HL-60 (cell line): ENCODE measurements at regions not wholly inside any gene's neighbourhood (a gene's known extent, or its start where the extent isn't known, plus 50 kb on each side); places are given as distances from the start of the nearest gene placed in this dataset.

ENCODE experiments used
- GABPA ChIP-seq: IDR thresholded peaks from 2 replicates; pipeline ENCODE4 v1.6.1; 2012; ENCODE audit warnings: low read depth
- POLR2AphosphoS5 ChIP-seq: IDR thresholded peaks from 2 replicates; pipeline ENCODE4 v1.6.1; 2012; ENCODE audit warnings: low read depth
- REST ChIP-seq: IDR thresholded peaks from 2 replicates; pipeline ENCODE4 v1.6.1; 2012; ENCODE audit warnings: low read depth; ENCODE audit not compliant: insufficient replicate concordance
- SPI1 ChIP-seq: IDR thresholded peaks from 2 replicates; pipeline ENCODE4 v1.6.1; 2012; ENCODE audit warnings: low read depth, mild to moderate bottlenecking, borderline replicate concordance
- TF ChIP-seq, protein P1 (sequence below): IDR thresholded peaks from one replicate; pipeline ENCODE4 v1.5.1; 2011; ENCODE audit warnings: low read length, control low read depth, inconsistent platforms; ENCODE audit not compliant: insufficient read depth

DNA sequence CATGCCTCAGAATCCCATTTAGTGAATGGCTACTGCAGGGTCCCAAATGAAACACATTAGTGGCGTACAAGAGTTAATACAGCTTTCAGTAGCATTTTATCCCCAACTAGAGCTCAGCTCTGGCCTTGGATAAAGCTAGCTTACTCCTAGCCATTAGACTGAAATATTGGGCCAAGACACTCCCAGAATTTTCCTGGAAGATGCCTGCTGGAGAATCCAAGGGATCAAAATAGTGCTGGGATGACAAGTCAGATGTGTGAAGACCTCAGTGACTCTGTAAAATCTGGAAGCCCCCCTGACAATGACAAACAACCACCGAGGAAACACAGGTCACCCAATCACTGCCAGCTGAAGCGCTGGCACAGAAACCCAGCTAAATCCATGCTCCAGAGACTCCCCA is 303.1 kb upstream of the SORL1-AS1 start:
- TF ChIP-seq, protein P1, sequence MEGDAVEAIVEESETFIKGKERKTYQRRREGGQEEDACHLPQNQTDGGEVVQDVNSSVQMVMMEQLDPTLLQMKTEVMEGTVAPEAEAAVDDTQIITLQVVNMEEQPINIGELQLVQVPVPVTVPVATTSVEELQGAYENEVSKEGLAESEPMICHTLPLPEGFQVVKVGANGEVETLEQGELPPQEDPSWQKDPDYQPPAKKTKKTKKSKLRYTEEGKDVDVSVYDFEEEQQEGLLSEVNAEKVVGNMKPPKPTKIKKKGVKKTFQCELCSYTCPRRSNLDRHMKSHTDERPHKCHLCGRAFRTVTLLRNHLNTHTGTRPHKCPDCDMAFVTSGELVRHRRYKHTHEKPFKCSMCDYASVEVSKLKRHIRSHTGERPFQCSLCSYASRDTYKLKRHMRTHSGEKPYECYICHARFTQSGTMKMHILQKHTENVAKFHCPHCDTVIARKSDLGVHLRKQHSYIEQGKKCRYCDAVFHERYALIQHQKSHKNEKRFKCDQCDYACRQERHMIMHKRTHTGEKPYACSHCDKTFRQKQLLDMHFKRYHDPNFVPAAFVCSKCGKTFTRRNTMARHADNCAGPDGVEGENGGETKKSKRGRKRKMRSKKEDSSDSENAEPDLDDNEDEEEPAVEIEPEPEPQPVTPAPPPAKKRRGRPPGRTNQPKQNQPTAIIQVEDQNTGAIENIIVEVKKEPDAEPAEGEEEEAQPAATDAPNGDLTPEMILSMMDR = no peak
- no peak for TF ChIP-seq POLR2AphosphoS5
- no peak for TF ChIP-seq REST
- TF ChIP-seq GABPA = no peak
- TF ChIP-seq SPI1 = no peak
